ENCODE measurements at regions not wholly inside any gene's neighbourhood (a gene's known extent, or its start where the extent isn't known, plus 50 kb on each side); places are given as distances from the start of the nearest gene placed in this dataset.
A peak's percentile ranks its signal among the peaks of the same experiment; 100 is the strongest.

GRCh38 chr11:114758627-114759026, 80.3 kb downstream of the NXPE2 start:
- intact Hi-C loops (cut with DNase I): no loop called here
- ATAC-seq (no peak), DNase-seq (ENCODE audit: low spot score) (no peak)

DNA sequence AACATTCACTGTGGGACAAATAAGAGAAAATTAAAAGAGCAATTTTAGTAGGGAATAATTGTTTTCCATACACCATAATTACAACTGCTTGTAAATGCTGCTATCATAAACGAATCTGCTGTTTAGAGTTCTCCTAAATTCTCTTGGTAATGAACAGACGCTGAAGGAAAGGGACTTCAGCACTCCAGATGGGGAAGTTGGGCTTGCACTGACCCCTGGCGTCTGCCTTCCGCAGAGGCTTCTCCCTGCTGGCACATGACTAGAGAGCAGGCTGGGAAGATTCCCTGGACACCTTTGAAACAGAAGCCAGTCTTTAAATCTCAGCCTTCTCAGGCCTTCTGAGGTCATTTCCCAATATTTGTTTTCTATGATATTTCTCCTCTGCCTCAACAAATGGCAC, 84.1 kb downstream of the NXPE2 start:
- DNase-seq (ENCODE audit: low spot score): peak; percentile 79
- intact Hi-C loops (cut with DNase I): no loop called here
- ATAC-seq: peak; percentile 91

DNA sequence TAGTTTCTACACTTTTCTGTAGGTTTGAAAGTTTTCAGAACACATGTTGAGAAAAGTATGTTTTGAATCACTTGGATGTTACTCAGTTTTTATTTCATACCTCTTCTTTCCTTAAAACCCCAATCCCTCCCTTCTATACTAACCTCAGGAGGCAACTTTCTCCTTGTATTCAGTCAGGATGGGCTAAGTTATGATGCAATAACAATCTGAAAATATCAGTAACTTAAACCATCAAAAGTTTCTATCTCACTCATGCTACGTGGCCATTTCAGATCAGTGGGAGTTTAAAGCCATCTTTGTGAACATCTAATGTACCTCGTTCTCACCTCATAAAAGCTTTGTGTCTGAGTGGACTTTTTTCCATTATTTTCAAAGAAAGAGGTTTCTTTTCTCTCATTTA, 86.2 kb downstream of the NXPE2 start:
- DNase-seq (ENCODE audit: low spot score) (no peak), ATAC-seq (no peak)
- intact Hi-C loops (cut with DNase I): no loop called here

GRCh38 chr11:114771172-114771571, 92.8 kb downstream of the NXPE2 start:
- intact Hi-C loops (cut with DNase I): no loop called here
- no peak for DNase-seq (ENCODE audit: low spot score)
- no peak for ATAC-seq

GRCh38 chr11:114773541-114774338, 95.4 kb downstream of the NXPE2 start:
- intact Hi-C loops (cut with DNase I): no loop called here
- no peak for ATAC-seq

DNA sequence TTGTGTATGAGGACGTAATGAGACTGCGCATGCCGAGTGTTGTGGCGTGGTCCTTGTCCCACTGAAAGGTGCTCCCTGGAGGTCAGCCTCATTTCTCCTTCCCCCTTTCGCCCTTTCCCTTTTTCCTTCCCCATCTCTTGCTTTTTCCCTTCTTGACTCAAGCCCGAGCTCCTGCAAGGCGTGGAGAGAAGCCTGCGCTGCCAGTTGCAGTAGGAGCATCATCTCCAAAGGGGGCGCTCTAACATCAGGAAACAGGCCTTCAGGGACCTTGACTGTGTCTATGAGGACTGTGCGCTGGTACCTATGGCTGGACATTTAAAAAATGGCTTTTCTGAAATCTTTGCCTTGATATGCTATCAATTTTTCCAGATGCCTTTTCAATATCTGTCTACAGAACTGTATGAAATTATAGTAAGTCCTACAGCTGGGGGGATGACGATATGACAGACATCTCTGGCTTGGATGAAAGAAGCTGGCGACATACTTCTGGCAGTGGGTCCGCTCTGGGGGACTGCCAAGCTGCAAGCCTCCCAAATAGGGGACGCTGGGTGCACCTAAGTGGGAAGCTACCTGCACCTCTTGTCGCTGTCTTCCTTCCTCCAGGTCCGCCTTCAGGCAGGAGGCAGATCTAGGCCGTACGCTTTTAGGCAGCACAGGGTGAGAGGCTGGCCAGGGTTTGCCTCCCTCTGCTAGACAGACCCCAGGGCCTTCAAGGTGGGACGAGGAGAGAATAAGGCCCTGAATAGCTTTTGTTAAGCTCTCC, 96.5 kb downstream of the NXPE2 start:
- no peak for DNase-seq (ENCODE audit: low spot score)

More at GRCh38 chr11:114773541-114774338, 95.4 kb downstream of the NXPE2 start:
- no peak for DNase-seq (ENCODE audit: low spot score)

GRCh38 chr11:114775875-114776621, 97.7 kb downstream of the NXPE2 start:
- intact Hi-C loops (cut with DNase I): no loop called here
- ATAC-seq (peak; percentile 13), DNase-seq (ENCODE audit: low spot score) (no peak)

More for the DNA sequence above, 96.5 kb downstream of the NXPE2 start:
- no peak for ATAC-seq
- intact Hi-C loops (cut with DNase I): no loop called here

- intact Hi-C loops (cut with DNase I): no loop called here
- no peak for ATAC-seq
- no peak for DNase-seq (ENCODE audit: low spot score)
Observed at GRCh38 chr11:114776956-114777355, 98.6 kb downstream of the NXPE2 start.

- ATAC-seq (no peak), DNase-seq (ENCODE audit: low spot score) (no peak)
- intact Hi-C loops (cut with DNase I): no loop called here
Observed at GRCh38 chr11:114779189-114779588, 100.9 kb downstream of the NXPE2 start.

- DNase-seq (ENCODE audit: low spot score) (no peak), ATAC-seq (no peak)
- intact Hi-C loops (cut with DNase I): no loop called here
Observed at GRCh38 chr11:114782650-114783310, 104.5 kb downstream of the NXPE2 start.

DNA sequence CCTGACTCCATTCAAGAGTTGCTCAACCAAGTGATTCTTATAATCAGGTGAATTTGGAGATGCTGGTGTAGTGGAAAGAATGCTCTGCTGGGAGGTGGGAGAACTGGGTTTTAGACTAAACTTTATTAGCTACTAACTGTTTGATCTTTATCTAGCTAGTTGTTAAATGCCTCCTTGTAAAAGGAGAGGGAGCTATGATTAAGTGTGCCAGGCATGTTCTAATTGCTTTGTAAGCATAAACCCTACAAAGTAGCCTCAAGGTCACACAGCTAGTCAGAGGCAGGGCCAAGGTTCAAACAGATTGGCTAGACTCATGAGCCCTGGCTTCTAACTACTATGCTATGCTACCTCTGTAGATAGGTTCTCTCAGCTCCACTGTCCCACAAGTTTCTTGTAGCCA, 105.5 kb downstream of the NXPE2 start:
- ATAC-seq (no peak), DNase-seq (ENCODE audit: low spot score) (no peak)
- intact Hi-C loops (cut with DNase I): no loop called here

- ATAC-seq: no peak
- intact Hi-C loops (cut with DNase I): no loop called here
- DNase-seq (ENCODE audit: low spot score): no peak
Observed at GRCh38 chr11:114784216-114784615, 105.9 kb downstream of the NXPE2 start.

DNA sequence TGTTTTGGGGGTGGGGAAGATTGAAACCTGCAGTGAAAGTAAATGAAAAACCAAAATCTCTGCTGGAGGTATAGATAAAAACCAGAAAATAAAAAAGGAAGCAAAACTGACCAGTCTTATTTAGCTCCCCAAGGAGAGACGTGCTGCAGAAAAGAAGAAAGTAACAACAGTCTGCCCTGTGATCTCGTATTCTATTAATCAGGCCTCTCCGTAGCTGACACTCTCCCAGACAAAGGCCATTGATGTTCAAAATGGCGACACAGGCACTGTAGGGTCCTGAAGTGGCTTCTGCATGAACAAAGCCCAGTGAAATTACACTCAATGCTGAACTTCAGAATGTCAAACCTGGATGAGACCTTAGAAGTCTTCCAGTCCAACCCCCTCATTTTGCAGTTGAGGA, 106.6 kb downstream of the NXPE2 start:
- intact Hi-C loops (cut with DNase I): no loop called here
- ATAC-seq (no peak), DNase-seq (ENCODE audit: low spot score) (no peak)

DNA sequence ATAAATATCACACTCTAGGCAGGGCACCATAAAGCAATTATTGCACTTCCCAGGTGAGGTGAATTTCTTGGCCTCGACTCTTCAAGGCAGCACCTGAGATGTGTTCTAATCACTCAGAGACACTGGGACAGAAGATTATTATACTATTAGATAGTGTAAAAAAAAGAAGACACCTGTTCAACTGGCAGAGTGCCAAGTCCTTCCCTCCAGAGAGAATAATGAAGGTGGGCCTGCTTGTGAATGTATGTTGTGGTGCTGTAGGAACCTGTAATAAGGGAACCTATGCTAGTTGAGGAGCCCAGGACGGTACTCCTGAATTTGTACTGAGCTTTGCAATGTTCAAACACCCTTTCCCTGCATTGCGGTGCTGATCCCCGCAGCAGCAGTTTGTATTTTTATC, 107.5 kb downstream of the NXPE2 start:
- DNase-seq (ENCODE audit: low spot score): no peak
- intact Hi-C loops (cut with DNase I): no loop called here
- no peak for ATAC-seq

DNA sequence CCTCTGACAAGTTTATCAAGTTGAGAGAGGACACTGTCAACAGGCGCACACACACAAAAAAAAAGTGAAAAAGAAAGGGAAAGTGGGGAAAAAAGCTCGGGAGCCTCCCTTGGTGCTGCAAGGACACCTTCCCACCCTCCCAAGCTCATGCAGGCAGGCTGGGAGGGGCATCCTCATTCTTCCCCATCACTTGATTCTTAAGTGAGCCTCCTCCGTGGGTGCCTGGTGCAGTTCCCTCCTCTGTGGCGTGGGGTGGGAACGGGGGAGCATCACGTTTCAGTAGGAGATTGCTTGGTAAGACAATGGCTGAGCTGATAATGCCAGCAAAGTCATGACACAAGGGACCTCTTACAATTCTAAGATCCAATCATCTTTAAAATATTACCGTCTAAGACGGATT, 108.8 kb downstream of the NXPE2 start:
- ATAC-seq: no peak
- intact Hi-C loops (cut with DNase I): no loop called here
- no peak for DNase-seq (ENCODE audit: low spot score)

- ATAC-seq (no peak), DNase-seq (ENCODE audit: low spot score) (no peak)
- intact Hi-C loops (cut with DNase I): no loop called here
Observed at GRCh38 chr11:114790910-114791309, 112.6 kb downstream of the NXPE2 start.

DNA sequence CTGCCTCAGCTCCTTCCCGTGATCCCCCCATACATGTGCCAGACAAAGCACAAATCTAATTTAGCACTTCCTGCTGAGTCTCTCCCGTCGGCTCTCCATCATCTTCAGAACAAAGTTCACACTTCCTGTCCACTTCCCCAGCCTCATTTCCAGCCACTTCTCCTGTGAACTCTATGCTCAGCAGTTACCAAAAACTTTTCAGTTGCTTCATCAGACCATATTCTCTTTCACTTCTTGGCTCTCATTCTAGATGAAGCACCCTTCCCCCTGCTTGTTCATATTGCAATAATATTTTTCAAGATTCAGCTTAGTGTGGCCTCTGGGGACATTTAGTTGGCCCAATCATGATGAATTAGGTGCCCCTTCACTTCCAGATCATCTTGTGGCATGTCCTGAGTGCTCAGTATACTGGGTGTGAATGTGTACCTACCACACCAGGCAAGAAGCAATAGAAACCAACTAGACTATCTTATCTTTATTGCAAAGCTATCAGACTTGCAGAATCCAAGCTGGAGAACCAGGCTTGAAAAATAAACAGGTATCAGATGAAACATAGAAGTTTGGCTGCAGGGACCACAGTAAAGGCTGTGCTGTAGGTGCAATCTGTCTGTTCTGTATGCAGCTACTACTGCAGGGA, 115.8 kb downstream of the NXPE2 start:
- intact Hi-C loops (cut with DNase I): no loop called here
- no peak for ATAC-seq
- no peak for DNase-seq (ENCODE audit: low spot score)

DNA sequence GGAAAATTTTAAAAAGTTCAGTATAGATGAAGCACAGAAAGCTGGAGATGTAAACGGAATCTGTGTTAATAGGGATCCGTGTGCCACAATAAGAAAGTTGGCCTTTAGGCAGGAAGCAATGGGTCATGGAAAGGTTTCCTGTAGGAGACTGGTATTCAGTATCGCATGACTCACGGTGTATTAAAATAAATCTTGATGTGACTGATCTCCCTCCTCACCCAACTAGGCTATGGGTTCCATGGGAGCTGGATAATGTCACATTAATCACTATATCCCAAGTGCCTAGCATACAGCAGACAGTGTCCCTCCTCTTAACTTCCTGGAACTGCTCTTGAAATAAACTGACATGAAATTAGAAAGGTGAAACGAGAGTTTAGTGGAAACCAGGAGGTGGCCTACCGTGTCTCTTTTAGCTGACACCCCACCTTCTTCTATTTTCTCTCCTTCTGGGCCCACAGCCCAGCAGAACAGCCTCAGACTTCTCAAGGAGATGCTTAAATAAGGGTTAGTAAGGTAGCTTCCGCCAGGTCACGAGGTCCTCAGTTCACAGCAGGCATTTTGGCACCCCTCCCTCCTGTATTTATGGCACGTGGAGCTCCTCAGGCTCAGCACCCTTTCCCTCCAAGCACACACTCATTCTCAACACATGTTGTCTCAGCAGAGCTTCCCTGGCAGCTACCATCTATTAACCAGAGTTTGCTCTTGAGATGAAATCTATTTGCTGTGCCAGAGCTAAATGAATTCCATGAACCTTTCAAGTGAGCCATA, 118.8 kb downstream of the NXPE2 start:
- no peak for ATAC-seq
- intact Hi-C loops (cut with DNase I): no loop called here
- DNase-seq (ENCODE audit: low spot score): no peak
